ENCODE measurements at regions not wholly inside any gene's neighbourhood (a gene's known extent, or its start where the extent isn't known, plus 50 kb on each side); places are given as distances from the start of the nearest gene placed in this dataset.

GRCh38 chr13:30151388-30151787, 156.0 kb downstream of the KATNAL1 start:
- no peak for TF ChIP-seq CTCF (IDR thresholded peaks at IDR 0.05)
- no peak for TF ChIP-seq EP300 (IDR thresholded peaks at IDR 0.05)
- no peak for TF ChIP-seq POLR2AphosphoS5 (IDR thresholded peaks at IDR 0.05)

All from upper lobe of left lung (tissue), 4 donors.